Breast epithelium (tissue), 3 donors: ENCODE measurements at regions not wholly inside any gene's neighbourhood (a gene's known extent, or its start where the extent isn't known, plus 50 kb on each side); places are given as distances from the start of the nearest gene placed in this dataset.

Source experiments
- CTCF ChIP-seq, 3 donors: fragments of 450-650 bp; IDR thresholded peaks; one replicate each; pipeline ENCODE4 v1.5.1; 2016 to 2017; ENCODE audit warnings: antibody characterized with exemption in 3 of 3, mild to moderate bottlenecking in 3 of 3, moderate library complexity in 3 of 3
- POLR2A ChIP-seq: fragments of 450-650 bp; IDR thresholded peaks from one replicate; pipeline ENCODE4 v1.6.1; 2016; ENCODE audit warnings: antibody characterized with exemption, mild to moderate bottlenecking, moderate library complexity
- POLR2AphosphoS5 ChIP-seq, 3 donors: sonication (generic); formaldehyde crosslinking; IDR thresholded peaks; one replicate each; pipeline ENCODE4 v1.6.1; 2017; ENCODE audit warnings: antibody characterized with exemption in 3 of 3

GRCh38 chr2:187995556-187995955 lies 296.1 kb upstream of the GULP1 start:
- TF ChIP-seq CTCF (IDR thresholded peaks at IDR 0.05) (no peak), POLR2A (no peak), POLR2AphosphoS5 (IDR thresholded peaks at IDR 0.05) (no peak)
